ENCODE measurements at regions not wholly inside any gene's neighbourhood (a gene's known extent, or its start where the extent isn't known, plus 50 kb on each side); places are given as distances from the start of the nearest gene placed in this dataset.

GRCh38 chr2:203797276-203797675 lies 70.3 kb upstream of the CTLA4 start:
- POLR2A ChIA-PET = interaction anchor here (1.7 kb wide), 1 partner anchor 14 kb away, joined by 5 read pairs; no protein-coding TSS in a partner anchor
- FAIRE-seq (no peak), DNase-seq (ENCODE audit: low spot score) (no peak), ATAC-seq (no peak)
- Histone ChIP-seq H3K4me2 (ENCODE audit: low read depth, low read length) (no peak overlapping the region), H3K36me3 (replicated peaks in 1 of 2; ENCODE audit: control insufficient read depth in 1 of 2, insufficient read depth in 2 of 2, low read length in 2 of 2) (no peaks in the 10 kb centered on the region), H3K79me2 (ENCODE audit: insufficient read depth, low read length) (no peaks in the 10 kb centered on the region), H2AFZ (ENCODE audit: low read length) (no peak overlapping the region), H3K9me3 (ENCODE audit: low read length) (no peaks in the 10 kb centered on the region), H3K9ac (ENCODE audit: insufficient read depth, low read depth, low read length) (no peak overlapping the region), H3K27me3 (ENCODE audit: control insufficient read depth in 1 of 2, insufficient read depth in 2 of 2, low read length in 2 of 2) (no peaks in the 10 kb centered on the region), H4K20me1 (ENCODE audit: insufficient read depth, low read length) (no peaks in the 10 kb centered on the region), H3K4me3 (replicated peaks in 1 of 3; ENCODE audit: insufficient read depth in 1 of 3, low read depth in 2 of 3, low read length in 3 of 3) (no peak overlapping the region), H3K27ac (ENCODE audit: extremely low read length, insufficient read depth, low read length) (no peak overlapping the region), H3K4me1 (ENCODE audit: insufficient read depth, low read length) (no peaks in the 10 kb centered on the region)
- in situ Hi-C loops (cut with HindIII; ENCODE audit: extremely low pct_ligation_motif_present, low pct_unique_long_range_greater_than_20kb) = no loop called here
- no peak for TF ChIP-seq ZNF576 (CRISPR knock-in tag; IDR thresholded peaks at IDR 0.05)
- TF ChIP-seq SNAPC4 (CRISPR knock-in tag; IDR thresholded peaks at IDR 0.05) = no peak
- no peak for TF ChIP-seq PHF20 (CRISPR knock-in tag; IDR thresholded peaks at IDR 0.05)
- TF ChIP-seq IRF9 (CRISPR knock-in tag; IDR thresholded peaks at IDR 0.05; ENCODE audit: borderline replicate concordance) = no peak
- no peak for TF ChIP-seq ZNF17 (CRISPR knock-in tag; IDR thresholded peaks at IDR 0.05)
- no peak for TF ChIP-seq MEF2D (CRISPR knock-in tag; IDR thresholded peaks at IDR 0.05)
- TF ChIP-seq ELF1 (CRISPR knock-in tag; IDR thresholded peaks at IDR 0.05) = no peak
- CTCF ChIA-PET (ENCODE audit: low intra/inter-chr PET ratio, low total read pairs) = no interaction called here
- intact Hi-C loops (cut with micrococcal nuclease; ENCODE audit: unreplicated experiment) = no loop called here
- WGBS (ENCODE audit: low lambda C conversion rate) = 91% methylated on average over 2 of the region's 2 CpGs
- no TSS peak for BruUV-seq (replicated peaks)

Data from HepG2 (cell line).